Body of pancreas (tissue), 4 donors: ENCODE measurements at regions not wholly inside any gene's neighbourhood (a gene's known extent, or its start where the extent isn't known, plus 50 kb on each side); places are given as distances from the start of the nearest gene placed in this dataset.

Experiments
- CTCF ChIP-seq, 7 experiments: fragments of 450-650 bp in 4 of 7; fragments of 200-600 bp in 3 of 7; sonication (generic) in 3 of 7; IDR thresholded peaks; one replicate each; pipeline ENCODE4 v1.5.1; 2016 to 2019; ENCODE audit warnings: antibody characterized with exemption in 7 of 7
- POLR2A ChIP-seq, 3 donors: fragments of 450-650 bp; IDR thresholded peaks; one replicate each; pipeline ENCODE4 v1.6.1; 2016; ENCODE audit warnings: antibody characterized with exemption in 3 of 3, mild to moderate bottlenecking in 2 of 3

GRCh38 chr14:25677111-25677510 is 627.2 kb upstream of the STXBP6 start:
- TF ChIP-seq POLR2A (IDR thresholded peaks at IDR 0.05) (no peak), CTCF (IDR thresholded peaks at IDR 0.05) (no peak)
